HEK293T (cell line): ENCODE measurements at regions not wholly inside any gene's neighbourhood (a gene's known extent, or its start where the extent isn't known, plus 50 kb on each side); places are given as distances from the start of the nearest gene placed in this dataset.

Source experiments
- ARNT ChIP-seq: fragments of 450-650 bp; IDR thresholded peaks from 2 replicates; pipeline ENCODE4 v1.6.1; 2017; ENCODE audit warnings: mild to moderate bottlenecking
- BHLHE40 ChIP-seq: fragments of 450-650 bp; IDR thresholded peaks from 2 replicates; pipeline ENCODE4 v1.6.1; 2016; ENCODE audit warnings: mild to moderate bottlenecking, moderate library complexity, borderline replicate concordance

- TF ChIP-seq ARNT (no peak), BHLHE40 (no peak)
Observed at GRCh38 chr1:9473032-9473807, 66.0 kb upstream of the SLC25A33 start.
